NCI-H446 treated with DMSO at 0.1 percent for 48 hours (cell line): ENCODE measurements at regions not wholly inside any gene's neighbourhood (a gene's known extent, or its start where the extent isn't known, plus 50 kb on each side); places are given as distances from the start of the nearest gene placed in this dataset.
"Not testable (repeated sequence)": the region's sequence is repeated elsewhere in the genome, so short reads cannot be mapped to it uniquely, and the experiment has no call there.

Experiments used
- DNase-seq: peaks from one replicate; lab custom pipeline; 2025; lab: John Stamatoyannopoulos, UW

DNA sequence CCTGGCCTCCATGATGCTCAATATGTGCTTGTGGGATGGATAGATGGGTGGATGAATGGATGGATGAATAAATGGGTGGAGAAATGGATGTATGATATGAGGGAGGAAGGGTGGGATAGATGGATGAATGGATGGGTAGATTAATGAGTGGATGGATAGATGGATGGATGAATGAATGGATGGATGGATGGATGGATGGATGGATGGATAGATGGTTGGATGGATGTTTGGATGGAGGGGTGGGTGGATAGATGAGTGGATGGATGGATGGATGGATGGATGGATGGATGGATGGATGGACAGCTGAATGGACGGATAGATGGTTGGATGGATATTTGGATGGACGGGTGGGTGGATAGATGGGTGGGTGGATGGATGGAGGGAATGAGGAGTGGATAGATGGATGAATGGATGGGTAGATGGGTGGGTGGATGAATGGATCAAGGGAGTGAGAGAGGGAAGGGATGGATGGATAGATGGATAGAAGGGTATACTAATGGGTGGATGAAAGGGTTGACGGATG lies 139.4 kb downstream of the CEBPB start:
- no peak for DNase-seq

- DNase-seq: no peak
These were observed 140.1 kb downstream of the CEBPB start for GRCh38 chr20:50330504-50331313.

GRCh38 chr20:50331469-50332363 lies 141.1 kb downstream of the CEBPB start:
- no peak for DNase-seq

DNA sequence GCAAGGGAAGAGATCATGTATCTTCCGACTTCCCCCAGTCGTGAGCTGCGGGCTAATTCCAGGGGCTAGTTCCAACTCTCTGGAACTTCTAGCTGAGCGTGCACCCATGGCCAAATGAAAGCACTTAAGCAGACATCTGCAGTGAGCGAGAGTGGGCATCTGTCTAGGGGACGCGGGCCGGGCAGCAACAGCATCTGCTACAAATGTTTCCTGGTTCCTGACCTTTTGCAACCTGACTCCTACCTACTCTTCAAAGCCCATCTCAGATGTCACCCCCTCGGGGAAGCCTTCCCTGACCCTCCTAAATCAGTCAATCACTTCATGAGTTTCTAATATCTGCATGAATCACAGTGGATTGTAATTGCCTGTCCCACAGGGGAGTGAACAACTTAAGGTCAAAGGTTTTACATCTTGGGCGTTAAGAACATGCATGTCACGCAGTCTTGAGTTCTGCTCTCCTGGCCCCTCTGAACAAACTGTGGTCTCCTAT lies 141.9 kb downstream of the CEBPB start:
- no peak for DNase-seq

DNA sequence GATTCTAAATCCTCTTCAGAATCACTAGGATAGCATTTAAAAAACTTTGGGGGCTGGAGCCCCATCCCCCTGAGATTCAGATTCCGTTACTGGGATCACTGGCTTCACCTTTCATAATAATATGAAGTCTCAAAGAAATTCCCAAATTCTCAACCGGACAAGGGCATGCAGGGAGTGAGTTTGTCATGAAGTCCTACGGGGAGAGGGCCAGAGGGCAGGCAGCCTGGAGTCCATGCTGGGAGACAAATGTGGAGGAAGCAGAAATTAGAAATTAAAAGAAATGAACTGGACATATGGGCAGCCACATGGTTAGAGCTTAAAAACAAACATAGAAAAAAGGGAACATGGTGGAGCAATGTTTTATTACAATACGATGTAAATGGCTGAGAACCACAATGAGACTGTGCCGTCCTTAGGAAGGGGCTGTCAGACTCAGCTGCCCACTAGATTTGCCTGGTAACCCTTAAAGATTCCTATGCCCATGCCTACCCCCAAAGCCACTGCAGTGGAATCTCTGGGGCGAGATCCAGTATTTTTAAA lies 142.6 kb downstream of the CEBPB start:
- DNase-seq: no peak

GRCh38 chr20:50333812-50334211 lies 143.2 kb downstream of the CEBPB start:
- no peak for DNase-seq

DNA sequence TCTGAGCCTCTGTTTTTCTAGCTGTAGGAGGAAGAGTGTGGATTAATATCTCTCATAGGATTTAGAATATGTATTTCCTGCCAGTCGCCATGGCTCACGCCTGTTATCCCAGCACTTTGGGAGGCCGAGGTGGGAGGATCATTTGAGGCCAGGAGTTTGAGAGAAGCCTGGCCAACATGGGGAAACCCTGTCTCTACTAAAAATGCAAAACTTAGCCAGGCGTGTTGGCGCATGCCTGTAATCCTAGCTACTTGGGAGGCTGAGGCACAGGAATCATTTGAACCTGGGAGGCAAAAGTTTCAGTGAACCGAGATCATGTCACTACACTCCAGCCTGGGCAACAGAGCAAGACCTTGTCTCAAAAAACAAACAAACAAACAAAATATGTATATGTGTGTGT lies 143.9 kb downstream of the CEBPB start:
- DNase-seq: not testable (repeated sequence)

GRCh38 chr20:50335105-50335504 lies 144.5 kb downstream of the CEBPB start:
- DNase-seq: no peak

- DNase-seq: no peak
These were observed 145.2 kb downstream of the CEBPB start for GRCh38 chr20:50335866-50336265.

DNA sequence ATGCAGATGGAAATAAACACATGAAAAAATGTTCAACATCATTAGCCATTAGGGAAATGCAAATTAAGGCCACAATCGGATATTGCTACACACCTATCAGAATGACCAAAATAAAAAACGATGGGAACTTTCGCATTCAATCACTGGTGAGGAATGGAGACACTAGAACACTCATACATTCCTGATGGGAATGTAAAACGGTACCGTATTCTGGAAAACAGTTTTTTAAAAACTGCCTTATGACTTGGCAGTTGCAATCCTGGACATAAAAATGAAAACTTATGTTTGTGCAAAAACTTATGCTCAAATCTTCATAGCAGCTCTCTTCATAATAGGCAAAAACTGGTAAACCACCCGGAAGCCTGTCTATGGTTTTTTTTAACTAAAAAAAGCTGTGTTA lies 146.0 kb downstream of the CEBPB start:
- DNase-seq: no peak

DNA sequence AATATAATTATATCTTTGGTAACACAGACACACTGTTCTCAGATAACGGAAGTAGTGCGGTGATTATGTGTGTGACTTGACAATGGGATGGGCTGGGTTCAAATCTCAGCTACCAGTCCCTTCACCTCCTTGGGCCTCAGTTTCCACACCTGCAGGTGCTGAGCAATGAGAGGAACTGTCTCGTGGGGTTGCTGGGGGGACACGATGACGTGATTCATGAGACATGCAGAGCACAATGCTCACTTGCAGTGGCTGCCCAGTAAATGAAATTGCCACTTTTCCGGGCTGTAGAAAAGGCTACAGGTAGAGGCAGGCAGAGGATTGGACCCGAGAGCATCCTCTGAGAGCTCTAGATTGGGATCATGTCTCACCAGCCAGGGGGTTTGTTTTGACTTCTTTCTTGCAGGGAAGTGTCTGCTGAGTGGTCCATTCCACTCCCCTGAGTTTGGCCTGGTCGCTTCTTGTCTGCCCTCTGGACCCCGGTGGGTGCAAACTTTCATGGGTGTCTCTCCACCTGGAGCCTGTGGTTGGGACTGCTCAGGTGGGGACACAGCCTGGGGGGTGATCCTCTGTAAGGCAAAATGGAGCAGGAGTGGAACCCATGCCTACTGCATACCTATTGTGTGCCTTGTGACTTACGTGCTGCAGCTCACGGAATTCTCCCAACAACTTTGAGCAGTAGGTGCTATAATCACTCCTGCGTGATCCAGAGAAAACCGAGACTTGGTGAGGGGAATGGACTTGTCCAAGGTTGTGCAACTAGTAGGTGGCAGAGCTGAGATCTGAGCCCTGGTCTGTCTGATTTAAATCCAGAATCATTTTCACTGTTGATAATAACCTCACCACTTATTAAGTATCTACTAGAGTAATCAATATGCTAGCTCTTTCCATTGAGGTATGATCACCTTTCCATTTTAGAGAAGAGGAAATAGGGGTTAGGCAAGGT lies 147.2 kb downstream of the CEBPB start:
- no peak for DNase-seq

- no peak for DNase-seq
These were observed 148.1 kb downstream of the CEBPB start for GRCh38 chr20:50338479-50339391.

- DNase-seq: no peak
These were observed 148.9 kb downstream of the CEBPB start for GRCh38 chr20:50339466-50339901.

- no peak for DNase-seq
These were observed 149.9 kb downstream of the CEBPB start for GRCh38 chr20:50340541-50340940.

- no peak for DNase-seq
These were observed 150.4 kb downstream of the CEBPB start for GRCh38 chr20:50341050-50341449.

- no peak for DNase-seq
These were observed 151.4 kb downstream of the CEBPB start for GRCh38 chr20:50341880-50342637.

GRCh38 chr20:50342638-50343102 lies 152.0 kb downstream of the CEBPB start:
- DNase-seq: no peak

GRCh38 chr20:50343125-50343489 lies 152.5 kb downstream of the CEBPB start:
- no peak for DNase-seq

DNA sequence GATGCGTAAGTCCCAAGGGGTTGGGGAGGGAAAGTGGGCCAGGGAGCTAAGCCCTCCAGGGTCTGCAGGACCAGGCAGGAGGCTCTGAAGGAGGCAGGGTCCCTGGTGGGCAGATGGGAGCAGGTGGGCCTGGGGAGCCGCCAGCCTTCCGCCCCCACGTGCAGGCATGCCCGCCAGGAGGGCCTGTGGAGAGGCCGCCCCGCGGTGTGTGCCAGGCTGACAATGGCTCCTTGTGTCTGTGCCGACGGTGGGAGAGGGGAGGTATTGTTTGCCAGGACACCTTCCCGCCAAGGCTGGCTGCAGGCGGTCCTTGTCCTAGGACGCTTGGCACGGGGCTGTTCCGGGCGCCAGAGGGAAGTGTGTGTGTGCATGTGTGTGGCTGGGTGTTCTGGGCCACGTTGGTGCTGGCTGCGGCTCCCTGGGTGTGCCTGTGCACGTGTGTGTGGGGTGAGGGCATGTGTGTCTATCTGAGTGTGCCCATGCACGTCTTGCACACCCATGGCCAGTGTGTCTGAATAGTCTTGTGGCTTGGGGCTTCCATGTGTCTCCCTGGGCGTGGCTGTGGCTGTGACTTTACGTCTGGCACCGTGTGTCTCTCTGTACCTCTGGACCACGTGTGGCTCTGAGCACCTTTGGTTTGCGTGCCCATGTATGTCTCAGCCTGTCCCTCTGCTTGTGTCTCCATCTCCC lies 153.0 kb downstream of the CEBPB start:
- DNase-seq: no peak
